HG03442 (cell line): ENCODE measurements at regions not wholly inside any gene's neighbourhood (a gene's known extent, or its start where the extent isn't known, plus 50 kb on each side); places are given as distances from the start of the nearest gene placed in this dataset.
A peak's percentile ranks its signal among the peaks of the same experiment; 100 is the strongest.

Source experiments
- ATAC-seq: cut with Tn5 transposase; IDR thresholded peaks from one replicate; pipeline ENCODE4 v1.9.1; 2021; ENCODE audit warnings: mild to moderate bottlenecking, moderate library complexity; ENCODE audit not compliant: unreplicated experiment

- no peak for ATAC-seq
These were observed 102.9 kb upstream of the EPB41L3 start for GRCh38 chr18:5646739-5647138.

- ATAC-seq: no peak
These were observed 99.5 kb upstream of the EPB41L3 start for GRCh38 chr18:5643288-5643687.

- no peak for ATAC-seq
These were observed 97.1 kb upstream of the EPB41L3 start for GRCh38 chr18:5640939-5641338.

GRCh38 chr18:5639131-5639530, 95.3 kb upstream of the EPB41L3 start:
- ATAC-seq: no peak

- ATAC-seq: no peak
These were observed 88.2 kb upstream of the EPB41L3 start for GRCh38 chr18:5632041-5632440.

- ATAC-seq: no peak
These were observed 87.2 kb upstream of the EPB41L3 start for GRCh38 chr18:5630900-5631413.

GRCh38 chr18:5630057-5630899, 86.5 kb upstream of the EPB41L3 start:
- peak; percentile 76 for ATAC-seq

GRCh38 chr18:5628512-5629255, 84.9 kb upstream of the EPB41L3 start:
- no peak for ATAC-seq

GRCh38 chr18:5627776-5628511, 84.1 kb upstream of the EPB41L3 start:
- ATAC-seq: no peak

- ATAC-seq: no peak
These were observed 82.5 kb upstream of the EPB41L3 start for GRCh38 chr18:5626130-5626880.

GRCh38 chr18:5625076-5625475, 81.3 kb upstream of the EPB41L3 start:
- ATAC-seq: no peak

GRCh38 chr18:5622905-5623304, 79.1 kb upstream of the EPB41L3 start:
- no peak for ATAC-seq

- ATAC-seq: no peak
These were observed 76.5 kb upstream of the EPB41L3 start for GRCh38 chr18:5620289-5620688.

- no peak for ATAC-seq
These were observed 75.6 kb upstream of the EPB41L3 start for GRCh38 chr18:5619376-5619775.

- ATAC-seq: no peak
These were observed 74.4 kb upstream of the EPB41L3 start for GRCh38 chr18:5618047-5618688.

- no peak for ATAC-seq
These were observed 67.4 kb upstream of the EPB41L3 start for GRCh38 chr18:5611221-5611620.

GRCh38 chr18:5608846-5609245, 65.0 kb upstream of the EPB41L3 start:
- no peak for ATAC-seq

GRCh38 chr18:5606951-5607350, 63.2 kb upstream of the EPB41L3 start:
- ATAC-seq: no peak

- no peak for ATAC-seq
These were observed 61.0 kb upstream of the EPB41L3 start for GRCh38 chr18:5604778-5605177.

- no peak for ATAC-seq
These were observed 59.4 kb upstream of the EPB41L3 start for GRCh38 chr18:5603153-5603552.
